GM23338 (cell line): ENCODE measurements at regions not wholly inside any gene's neighbourhood (a gene's known extent, or its start where the extent isn't known, plus 50 kb on each side); places are given as distances from the start of the nearest gene placed in this dataset.

Experiments used
- EZH2 ChIP-seq: fragments of 200-600 bp; sonication (generic); IDR thresholded peaks from one replicate; pipeline ENCODE4 v1.8.0; 2017; ENCODE audit warnings: antibody characterized with exemption, mild to moderate bottlenecking, low read depth; ENCODE audit not compliant: unreplicated experiment
- EZH2phosphoT487 ChIP-seq: fragments of 200-600 bp; sonication (generic); IDR thresholded peaks from one replicate; pipeline ENCODE4 v1.8.1; 2018; ENCODE audit warnings: antibody characterized with exemption; ENCODE audit not compliant: unreplicated experiment
- POLR2AphosphoS5 ChIP-seq: IDR thresholded peaks from 2 replicates; pipeline ENCODE4 v1.6.1; 2016; ENCODE audit warnings: antibody characterized with exemption, low read depth
- REST ChIP-seq: IDR thresholded peaks from one replicate; pipeline ENCODE4 v1.6.1; 2018; ENCODE audit warnings: antibody characterized with exemption; ENCODE audit not compliant: unreplicated experiment
- TF ChIP-seq, protein P1 (sequence below), 2 experiments: fragments of 200-600 bp in 1 of 2; sonication (generic) in 1 of 2; conservative IDR thresholded peaks; 2 replicates each; pipeline versions ENCODE4 v1.5.1 to v1.6.1; 2016 to 2017; ENCODE audit warnings: antibody characterized with exemption in 2 of 2, low read depth in 2 of 2, mild to moderate bottlenecking in 2 of 2, moderate library complexity in 1 of 2
- TF ChIP-seq, protein P2 (sequence below): IDR thresholded peaks from 2 replicates; pipeline ENCODE4 v1.6.1; 2016; ENCODE audit warnings: antibody characterized with exemption

GRCh38 chr18:29196307-29196706 lies 1019.4 kb upstream of the CDH2 start:
- TF ChIP-seq, protein P1, sequence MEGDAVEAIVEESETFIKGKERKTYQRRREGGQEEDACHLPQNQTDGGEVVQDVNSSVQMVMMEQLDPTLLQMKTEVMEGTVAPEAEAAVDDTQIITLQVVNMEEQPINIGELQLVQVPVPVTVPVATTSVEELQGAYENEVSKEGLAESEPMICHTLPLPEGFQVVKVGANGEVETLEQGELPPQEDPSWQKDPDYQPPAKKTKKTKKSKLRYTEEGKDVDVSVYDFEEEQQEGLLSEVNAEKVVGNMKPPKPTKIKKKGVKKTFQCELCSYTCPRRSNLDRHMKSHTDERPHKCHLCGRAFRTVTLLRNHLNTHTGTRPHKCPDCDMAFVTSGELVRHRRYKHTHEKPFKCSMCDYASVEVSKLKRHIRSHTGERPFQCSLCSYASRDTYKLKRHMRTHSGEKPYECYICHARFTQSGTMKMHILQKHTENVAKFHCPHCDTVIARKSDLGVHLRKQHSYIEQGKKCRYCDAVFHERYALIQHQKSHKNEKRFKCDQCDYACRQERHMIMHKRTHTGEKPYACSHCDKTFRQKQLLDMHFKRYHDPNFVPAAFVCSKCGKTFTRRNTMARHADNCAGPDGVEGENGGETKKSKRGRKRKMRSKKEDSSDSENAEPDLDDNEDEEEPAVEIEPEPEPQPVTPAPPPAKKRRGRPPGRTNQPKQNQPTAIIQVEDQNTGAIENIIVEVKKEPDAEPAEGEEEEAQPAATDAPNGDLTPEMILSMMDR (conservative IDR thresholded peaks at IDR 0.05; ENCODE audit: low read depth in 2 of 2): no peak
- TF ChIP-seq POLR2AphosphoS5 (no peak), EZH2phosphoT487 (no peak), REST (no peak), EZH2 (no peak)
- TF ChIP-seq, protein P2, sequence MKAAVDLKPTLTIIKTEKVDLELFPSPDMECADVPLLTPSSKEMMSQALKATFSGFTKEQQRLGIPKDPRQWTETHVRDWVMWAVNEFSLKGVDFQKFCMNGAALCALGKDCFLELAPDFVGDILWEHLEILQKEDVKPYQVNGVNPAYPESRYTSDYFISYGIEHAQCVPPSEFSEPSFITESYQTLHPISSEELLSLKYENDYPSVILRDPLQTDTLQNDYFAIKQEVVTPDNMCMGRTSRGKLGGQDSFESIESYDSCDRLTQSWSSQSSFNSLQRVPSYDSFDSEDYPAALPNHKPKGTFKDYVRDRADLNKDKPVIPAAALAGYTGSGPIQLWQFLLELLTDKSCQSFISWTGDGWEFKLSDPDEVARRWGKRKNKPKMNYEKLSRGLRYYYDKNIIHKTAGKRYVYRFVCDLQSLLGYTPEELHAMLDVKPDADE: no peak
